ENCODE measurements at regions not wholly inside any gene's neighbourhood (a gene's known extent, or its start where the extent isn't known, plus 50 kb on each side); places are given as distances from the start of the nearest gene placed in this dataset.

DNA sequence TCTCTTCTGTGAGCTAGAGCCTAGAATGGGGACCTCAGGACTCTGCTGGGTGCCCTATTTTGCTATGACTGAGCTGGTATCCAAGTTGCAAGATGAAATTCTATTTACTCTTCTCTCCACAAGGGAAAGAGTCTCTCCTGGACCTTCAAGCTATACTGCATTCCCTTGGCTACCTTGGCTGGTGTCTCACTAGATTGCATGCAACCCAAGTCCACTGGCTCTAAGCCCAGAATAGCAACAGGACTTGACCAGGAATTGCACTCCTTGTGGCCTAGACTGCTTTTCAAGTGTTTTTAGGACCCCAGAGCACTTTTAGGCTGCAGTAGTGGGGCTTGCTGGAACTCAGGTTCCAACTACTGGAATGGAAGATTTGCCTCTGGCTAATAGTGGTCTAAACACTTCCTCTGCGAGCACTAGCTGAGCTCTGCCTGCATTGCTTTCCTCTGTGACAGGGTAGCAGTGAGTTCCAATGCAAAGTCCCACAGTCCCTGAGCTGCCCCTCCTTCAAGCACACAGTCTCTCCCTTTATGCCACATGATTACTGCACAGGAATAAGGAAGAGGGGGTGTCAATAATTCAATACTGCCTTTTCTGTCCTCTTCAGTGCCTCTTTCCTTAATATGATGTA lies 1009.1 kb upstream of the FLRT2 start:
- DNase-seq (ENCODE audit: low read depth in 1 of 2, low spot score in 1 of 2): no peak

DNA sequence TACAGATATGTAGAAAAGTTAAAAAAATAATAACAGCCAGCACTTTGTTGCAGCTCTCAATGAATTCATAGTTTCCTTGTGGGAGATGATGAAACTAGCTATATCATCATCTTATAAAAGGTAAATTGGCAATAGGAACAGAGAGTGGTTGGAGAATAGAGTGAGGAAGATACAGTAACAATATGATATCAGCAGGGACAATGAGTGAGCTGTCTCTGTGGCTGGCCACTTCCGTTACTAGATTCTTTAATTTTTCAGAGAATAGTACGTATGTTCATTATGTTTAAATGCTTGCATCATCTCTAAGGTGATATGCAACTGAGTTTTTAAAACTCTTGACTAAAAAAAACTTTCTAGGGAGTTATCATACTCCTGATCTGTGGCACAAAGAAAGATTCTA lies 1006.2 kb upstream of the FLRT2 start:
- DNase-seq (ENCODE audit: low read depth in 1 of 2, low spot score in 1 of 2): no peak

DNA sequence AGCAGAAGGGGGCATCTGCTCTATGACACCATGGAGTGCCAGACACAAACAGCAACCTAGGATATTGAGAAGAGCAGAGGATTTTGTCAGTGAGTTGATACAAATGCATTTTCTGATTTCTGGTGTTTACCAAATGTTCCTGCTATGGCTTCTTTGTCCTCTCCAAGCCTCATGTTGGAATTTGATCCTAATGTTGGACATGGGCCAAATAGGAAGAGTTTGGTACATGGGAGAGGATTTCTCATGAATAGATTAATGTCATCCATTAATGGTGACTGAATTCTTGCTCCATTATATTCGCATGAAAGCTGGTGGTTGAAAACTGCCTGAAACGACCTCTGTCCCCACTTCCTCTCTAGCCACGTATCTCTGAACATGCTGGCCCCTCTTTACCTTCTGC lies 1002.2 kb upstream of the FLRT2 start:
- DNase-seq (ENCODE audit: low read depth in 1 of 2, low spot score in 1 of 2): no peak

DNA sequence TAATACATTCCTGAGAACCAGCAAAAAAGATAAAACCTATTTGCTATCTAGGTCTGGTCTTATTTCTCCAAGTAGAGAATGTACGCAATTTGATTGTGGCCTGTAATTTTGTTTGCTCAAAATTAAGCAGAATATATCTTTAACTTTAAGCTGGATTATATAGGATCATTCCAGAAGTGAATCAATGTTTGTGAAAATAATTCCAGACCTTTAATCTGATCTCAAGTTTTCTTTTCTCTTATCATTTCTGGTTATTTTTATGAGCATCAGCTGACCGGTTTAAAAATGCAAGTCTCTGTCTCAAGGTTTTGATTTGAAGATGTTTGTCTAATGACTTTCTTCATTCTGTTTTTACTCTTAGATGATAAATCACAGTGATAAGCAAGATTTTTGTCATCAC lies 997.9 kb upstream of the FLRT2 start:
- DNase-seq (ENCODE audit: low read depth in 1 of 2, low spot score in 1 of 2): no peak

DNA sequence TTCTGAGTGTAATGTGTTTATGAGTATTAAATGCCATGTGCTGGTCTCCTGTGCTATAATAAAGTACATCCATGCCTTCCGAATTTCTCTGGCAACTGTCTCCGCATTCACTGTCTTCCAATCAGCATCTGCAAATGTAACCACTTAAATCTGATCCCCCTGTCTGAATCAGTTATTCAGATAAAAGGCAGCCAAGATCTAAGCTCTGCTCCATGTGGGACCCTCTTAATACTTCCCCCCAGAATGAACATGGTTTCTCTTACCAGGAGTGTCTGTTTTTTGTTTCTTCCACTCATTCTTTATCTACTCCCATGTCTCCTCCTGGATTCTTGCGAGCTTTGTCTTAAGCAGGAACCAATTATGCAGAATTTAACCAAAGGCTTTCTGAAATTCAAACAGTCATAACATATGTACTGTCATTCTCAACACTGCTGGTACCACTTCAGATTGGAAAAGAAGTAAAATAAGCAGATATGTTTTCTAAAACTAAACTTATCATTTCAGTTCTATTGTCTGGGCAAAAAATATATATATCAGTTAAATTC lies 996.7 kb upstream of the FLRT2 start:
- DNase-seq (ENCODE audit: low read depth in 1 of 2, low spot score in 1 of 2): no peak

DNA sequence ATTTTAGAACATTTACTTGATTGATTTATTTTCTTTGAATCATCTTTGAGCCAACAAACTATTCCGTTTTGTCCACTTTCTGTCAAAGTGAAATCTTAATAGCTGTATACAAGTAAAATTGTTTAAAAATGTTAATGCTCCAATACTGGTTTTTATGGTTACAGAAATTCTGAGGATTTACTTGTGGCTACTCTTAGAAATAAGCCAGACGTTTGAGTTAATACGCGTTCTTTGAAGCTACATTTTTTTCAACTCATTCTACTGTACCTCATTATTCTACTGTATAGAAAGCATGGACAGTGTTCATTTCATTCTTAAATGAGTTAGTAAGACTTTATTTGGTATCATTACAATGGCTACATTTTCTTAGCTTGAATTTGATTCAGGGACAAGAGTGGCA lies 996.2 kb upstream of the FLRT2 start:
- no peak for DNase-seq (ENCODE audit: low read depth in 1 of 2, low spot score in 1 of 2)

DNA sequence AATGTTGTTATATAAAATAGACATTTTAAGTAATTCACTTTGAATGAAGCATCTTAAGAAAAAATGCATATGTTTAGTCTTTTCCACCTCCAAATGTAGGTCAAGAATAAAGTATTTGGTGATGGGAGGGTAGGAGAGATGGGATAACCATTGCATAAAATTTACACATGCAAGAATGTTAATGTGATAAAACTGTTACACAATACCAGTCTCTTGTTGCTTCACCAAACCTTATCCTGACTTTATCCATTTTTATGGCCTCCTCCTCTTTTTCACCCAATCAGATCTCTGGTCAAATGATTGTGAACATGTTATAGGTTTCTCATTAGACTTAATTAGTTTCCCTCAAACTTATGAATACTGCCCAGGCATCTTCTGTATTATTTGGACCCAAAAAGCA lies 994.5 kb upstream of the FLRT2 start:
- DNase-seq (ENCODE audit: low read depth in 1 of 2, low spot score in 1 of 2): no peak

DNA sequence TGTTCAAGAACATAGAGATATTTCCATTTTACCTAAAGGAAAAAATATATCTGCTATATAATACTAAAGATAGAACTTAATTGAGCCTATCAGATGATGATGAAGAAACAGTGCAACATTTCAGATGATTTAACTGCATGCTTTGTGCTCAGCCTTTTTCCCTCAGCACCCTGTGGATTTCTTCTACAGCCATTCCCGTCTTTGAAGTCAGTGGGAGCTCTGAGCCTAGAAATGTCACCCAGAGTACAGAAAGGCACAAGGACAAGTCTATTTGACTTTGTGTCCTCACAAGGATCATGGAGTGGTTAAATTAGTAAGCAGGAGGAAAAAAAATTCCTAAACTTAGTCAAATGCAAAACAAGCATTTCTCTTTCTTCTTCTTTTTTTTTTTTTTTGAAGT lies 994.0 kb upstream of the FLRT2 start:
- no peak for DNase-seq (ENCODE audit: low read depth in 1 of 2, low spot score in 1 of 2)

DNA sequence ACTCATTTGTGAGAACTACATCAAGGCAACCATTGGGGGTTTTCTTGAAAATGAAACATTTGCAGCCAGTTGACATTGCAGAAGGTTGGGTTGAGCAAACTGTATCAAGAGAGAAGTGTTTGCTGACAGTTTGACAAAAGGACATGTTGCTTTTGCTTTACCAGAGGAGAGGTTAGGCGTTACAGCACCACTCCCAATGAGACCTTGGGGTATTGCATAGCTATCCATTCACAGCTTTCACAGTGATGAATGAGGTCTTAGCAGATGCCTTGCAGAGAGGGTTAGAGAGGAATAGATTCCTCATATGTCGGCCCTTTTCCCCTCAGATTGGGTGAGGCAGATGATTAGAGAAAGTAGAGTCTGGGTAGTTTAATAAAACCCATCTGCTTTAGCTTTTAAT lies 988.9 kb upstream of the FLRT2 start:
- DNase-seq (ENCODE audit: low read depth in 1 of 2, low spot score in 1 of 2): no peak

DNA sequence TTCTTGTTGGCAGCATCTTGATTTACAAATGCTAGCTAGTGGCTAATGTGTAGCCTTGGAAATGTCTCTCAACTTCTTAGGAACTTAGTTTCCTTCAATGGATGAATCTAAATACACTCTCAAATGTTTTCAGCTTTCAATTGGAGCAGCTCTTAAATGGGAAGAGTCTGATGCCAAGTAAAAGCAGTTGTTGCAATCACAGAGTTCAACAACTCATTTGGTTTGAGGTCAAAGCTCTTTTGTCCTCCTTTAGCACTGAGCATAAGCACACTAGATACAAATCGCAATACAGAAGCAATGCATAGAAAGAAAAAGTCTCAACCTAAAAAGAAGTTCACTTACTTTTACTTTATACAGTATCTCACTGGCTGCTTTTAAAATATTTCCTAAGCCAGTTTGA lies 986.1 kb upstream of the FLRT2 start:
- DNase-seq (ENCODE audit: low read depth in 1 of 2, low spot score in 1 of 2): no peak

DNA sequence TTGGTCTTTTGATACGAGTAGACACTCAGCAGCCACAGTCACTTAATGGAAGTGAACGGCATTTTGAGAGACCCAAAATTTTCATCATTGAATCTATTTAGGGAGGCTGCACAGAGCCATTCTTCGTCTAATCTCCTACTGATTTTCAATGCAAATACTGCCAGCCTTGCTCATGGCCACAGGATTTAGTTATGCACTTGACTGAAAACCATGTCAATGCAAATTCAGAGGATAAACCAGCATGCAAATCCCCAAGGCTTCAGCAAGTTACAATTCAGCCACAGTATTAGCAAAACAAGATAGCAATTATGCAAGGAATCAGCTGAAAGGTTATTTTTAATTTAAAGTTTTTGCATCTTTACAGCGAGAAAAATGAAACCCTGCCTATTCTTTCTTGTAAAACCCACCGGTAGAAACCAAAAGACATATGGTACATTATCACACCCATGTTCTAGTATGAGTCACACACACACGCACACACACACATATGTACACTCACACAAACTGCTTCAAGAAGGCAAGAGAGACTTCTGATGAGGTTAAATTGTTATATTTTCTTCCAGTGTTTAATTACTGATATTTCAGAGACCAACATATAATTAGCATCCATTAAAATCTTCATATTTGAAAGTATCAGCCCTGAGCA lies 985.3 kb upstream of the FLRT2 start:
- no peak for DNase-seq (ENCODE audit: low read depth in 1 of 2, low spot score in 1 of 2)

DNA sequence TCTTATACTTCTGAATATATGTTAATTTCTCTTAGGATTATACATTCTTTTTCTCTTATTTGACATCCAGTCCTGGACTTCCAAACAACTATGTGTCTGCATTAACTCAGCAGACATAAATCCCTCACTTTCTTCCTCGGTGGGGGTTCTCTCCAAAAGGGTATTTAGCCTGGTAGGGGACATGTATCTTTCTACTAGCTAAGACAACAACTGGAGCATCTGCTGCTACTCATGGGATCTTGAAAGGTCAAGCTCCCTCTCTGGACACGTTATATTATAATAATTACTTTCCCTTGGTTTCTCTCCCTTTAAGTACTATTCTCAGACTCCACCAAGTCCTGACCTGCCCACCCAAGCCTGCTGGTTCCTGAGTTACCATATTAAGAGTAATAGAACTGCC lies 983.7 kb upstream of the FLRT2 start:
- DNase-seq (ENCODE audit: low read depth in 1 of 2, low spot score in 1 of 2): no peak

DNA sequence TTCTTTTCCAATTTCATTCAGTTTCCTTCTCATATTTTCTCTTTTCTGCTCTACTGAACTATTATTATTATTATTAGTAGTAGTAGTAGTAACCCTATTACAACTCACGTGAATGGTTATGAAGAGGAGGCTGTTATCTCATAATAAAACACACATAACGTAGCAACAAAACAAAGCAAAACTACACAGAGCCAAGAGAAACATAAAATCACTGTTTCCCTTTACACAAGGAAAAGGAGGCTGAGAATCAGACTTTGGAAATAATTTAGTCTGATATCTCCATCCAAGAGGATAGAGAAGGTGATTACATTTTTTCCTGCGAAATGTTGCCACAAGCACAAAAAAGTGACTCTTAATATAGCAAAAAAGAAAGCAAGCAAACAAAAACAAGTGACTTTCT lies 975.8 kb upstream of the FLRT2 start:
- no peak for DNase-seq (ENCODE audit: low read depth in 1 of 2, low spot score in 1 of 2)

DNA sequence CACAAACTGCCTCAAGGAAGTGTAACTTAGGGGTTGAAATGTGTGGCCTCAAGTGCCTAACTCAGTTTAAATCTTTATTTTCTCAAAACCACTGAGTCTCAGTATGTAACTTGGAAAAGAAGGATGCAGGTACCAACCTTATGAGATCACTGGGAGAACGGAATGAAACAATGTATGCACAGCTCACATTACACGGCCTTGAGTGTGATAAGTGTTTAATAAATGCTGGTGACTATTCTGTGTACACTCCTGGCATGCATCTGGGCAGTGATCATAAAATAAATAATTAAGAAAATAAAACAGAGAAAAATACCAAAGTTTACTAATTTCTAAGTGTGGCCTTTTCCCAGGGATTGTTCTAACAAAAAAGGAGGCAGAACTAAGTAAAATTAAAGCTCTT lies 974.5 kb upstream of the FLRT2 start:
- DNase-seq (ENCODE audit: low read depth in 1 of 2, low spot score in 1 of 2): no peak

DNA sequence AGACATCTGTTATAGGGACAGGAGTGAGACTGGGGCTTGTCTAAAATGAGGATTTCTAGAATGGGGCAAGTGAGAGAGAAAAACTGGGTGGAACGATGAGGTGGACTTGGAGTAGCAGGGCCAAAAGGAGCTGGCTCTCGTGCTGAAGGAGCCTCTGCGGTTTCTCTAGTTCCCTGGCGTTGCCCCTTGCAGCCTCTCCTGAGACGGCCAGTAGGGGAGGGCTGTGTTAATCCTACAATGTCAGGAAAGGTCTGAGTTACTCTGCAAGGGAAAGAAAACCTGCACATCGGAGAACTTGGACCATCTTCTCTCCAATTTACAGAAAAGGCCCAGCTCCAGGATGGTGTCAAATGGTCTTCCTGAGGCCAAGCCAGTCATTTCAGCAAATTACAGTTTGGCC lies 963.8 kb upstream of the FLRT2 start:
- no peak for DNase-seq (ENCODE audit: low read depth in 1 of 2, low spot score in 1 of 2)

DNA sequence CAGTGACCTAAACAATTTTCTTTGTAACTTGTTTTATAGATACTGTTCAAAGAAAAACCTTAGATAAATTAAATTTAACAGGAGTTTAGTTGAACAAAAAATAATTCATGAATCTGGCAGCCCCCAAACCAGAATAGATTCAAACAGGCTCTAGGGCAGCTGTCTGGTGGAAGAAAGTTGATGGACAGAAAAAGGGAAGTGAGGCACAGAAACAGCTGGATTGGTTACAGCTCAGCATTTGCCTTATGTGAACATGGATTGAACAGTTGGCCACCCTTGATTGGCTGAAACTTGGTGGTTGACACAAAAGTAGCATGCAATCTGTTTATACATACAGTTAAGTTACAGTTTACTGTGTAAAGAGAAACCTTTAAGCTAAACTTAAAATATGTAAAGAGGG lies 954.3 kb upstream of the FLRT2 start:
- DNase-seq (ENCODE audit: low read depth in 1 of 2, low spot score in 1 of 2): no peak

DNA sequence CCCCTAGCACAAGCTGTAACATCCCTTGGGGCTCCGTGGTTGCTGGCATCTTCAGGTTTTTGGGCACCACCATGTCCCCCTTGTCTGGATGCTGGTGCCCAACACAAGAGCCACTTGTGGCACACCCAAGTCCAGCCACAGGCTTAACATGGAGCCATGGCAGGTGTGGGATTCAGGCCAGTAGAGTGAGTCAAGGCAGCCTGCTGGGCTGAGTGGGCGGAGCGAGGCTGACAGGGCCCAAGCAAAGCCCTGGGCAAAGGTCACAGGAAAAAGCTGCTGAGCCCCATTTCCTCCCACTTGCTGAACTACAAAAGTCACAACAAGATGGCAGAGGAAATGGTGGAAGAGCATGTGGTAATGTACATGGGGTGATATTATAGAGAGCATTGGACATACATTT lies 950.7 kb upstream of the FLRT2 start:
- DNase-seq (ENCODE audit: low read depth in 1 of 2, low spot score in 1 of 2): no peak

DNA sequence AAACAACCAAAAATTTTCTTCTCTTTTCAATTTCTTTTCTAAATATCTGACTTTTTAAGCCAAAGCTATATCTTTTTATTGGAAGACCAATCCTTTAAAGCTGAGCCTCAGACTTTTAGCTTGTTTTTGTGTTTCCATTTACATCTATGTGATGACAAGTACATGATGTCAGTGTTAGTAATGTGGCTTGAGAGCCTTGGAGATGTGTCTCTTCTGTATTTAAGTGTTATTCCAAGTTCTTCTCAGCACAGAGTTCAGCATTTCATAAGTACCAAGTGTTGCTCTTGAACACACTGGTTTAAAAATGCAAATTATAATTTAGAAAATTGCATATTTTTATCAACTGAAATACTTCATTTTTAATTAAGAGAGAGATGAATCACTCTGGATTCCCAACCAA lies 948.9 kb upstream of the FLRT2 start:
- no peak for DNase-seq (ENCODE audit: low read depth in 1 of 2, low spot score in 1 of 2)

DNA sequence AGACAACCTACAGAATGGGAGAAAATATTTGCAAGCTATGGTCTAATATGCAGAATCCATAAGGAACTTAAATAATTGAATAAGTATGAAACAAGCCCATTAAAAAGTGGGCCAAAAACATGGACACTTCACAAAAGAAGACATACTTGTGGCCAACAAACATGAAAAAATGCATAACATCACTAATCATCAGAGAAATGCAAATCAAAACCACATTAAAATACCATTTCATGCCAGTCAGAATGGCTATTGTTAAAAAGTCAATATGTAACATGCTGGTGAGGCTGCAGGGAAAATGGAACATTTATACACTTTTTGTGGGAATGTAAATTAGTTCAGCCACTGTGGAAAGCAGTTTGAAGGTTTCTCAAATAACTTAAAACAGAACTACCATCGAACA lies 945.4 kb upstream of the FLRT2 start:
- no peak for DNase-seq (ENCODE audit: low read depth in 1 of 2, low spot score in 1 of 2)

DNA sequence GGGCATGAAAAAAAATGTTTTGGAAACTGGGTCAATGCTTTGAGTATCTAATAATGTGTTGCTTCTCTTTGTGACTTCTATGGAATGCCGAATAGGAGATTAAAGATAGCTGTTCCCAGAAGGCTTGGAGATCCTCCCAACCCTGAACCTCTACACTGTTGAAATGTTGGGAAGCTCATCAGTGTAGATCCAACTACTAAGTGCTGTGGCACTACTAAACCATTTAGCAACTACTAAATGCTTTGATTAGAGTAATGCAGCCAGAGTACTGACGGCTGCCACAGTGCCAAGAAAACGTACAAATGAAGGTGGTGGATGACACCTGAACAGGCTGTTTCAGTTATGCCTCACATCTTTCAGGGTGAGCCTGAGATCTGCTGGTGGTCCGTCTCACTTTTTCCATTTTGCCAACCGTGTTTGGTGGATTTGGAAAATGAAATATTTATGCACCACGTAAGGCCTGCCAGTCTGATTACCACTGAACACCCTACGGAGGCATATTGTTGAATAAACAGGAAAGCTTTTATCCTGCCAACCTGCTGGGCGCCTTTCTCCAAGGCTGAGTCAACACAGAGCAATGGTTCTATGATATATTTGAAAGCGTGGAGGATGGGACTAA lies 938.0 kb upstream of the FLRT2 start:
- DNase-seq (ENCODE audit: low read depth in 1 of 2, low spot score in 1 of 2): no peak

DNA sequence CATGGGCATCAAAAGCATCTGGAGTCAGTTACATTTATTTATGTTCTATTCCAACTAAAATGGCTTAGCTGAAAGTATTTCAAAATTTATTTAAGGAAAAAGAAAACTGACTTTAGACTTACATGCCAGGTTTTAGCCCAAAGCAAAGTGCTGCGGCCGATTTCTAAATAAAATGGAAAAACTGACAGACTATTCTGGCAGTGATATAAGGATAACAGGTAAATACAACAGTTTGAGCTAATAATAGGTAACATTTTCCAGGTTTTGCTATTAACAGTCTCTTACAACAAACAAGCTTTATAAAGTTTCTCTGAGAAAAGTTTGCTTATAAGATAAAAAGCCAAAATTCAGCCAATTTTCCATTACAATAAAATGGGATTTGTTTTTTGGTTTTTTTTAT lies 937.2 kb upstream of the FLRT2 start:
- DNase-seq (ENCODE audit: low read depth in 1 of 2, low spot score in 1 of 2): no peak

DNA sequence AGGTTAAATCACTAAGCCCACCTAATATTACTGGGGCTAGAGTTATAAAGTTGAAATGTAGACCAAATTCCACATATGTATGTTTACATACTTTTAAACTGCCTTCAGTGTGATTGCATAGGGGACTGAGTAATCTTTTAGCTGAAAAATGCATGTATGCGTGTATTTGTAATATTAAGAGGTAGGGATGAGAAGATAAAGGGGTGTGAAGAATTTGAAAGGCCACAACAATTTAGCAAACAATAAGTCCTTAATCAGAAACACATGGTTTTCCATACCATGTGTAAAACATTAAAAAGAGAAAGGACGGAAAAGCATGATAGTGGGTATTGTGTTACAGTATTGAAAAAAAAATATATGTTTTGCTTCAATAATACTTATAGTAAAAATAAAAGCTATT lies 919.9 kb upstream of the FLRT2 start:
- no peak for DNase-seq (ENCODE audit: low read depth in 1 of 2, low spot score in 1 of 2)

DNA sequence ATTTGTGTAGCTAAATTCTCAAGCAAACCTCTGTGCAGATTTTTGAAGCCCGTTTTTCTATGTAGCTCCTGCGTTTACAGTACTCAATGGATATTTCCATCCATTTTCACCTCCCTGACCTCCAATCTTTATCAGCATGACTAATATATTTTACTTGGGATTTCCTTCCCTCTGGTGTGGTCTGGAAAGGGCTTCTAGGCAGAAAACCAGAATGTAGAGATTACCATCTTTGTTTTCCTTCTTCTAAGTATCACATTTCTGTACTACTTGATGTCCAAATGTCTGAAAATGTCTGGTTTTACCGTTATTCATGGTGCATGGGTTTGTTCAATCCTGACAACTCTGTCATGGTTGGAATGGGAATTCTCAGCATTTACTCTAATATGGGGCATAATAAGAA lies 907.6 kb upstream of the FLRT2 start:
- no peak for DNase-seq (ENCODE audit: low read depth in 1 of 2, low spot score in 1 of 2)

All from activated CD4-positive, alpha-beta T cell treated with anti-CD3 and anti-CD28 coated beads, Interleukin-2, amount 50 U/mL, for 24 hours (primary cell).